SK-N-SH treated with all-trans-retinoic acid at 6 μM for 48 hours (cell line): ENCODE measurements at regions not wholly inside any gene's neighbourhood (a gene's known extent, or its start where the extent isn't known, plus 50 kb on each side); places are given as distances from the start of the nearest gene placed in this dataset.
"Not testable (repeated sequence)": the region's sequence is repeated elsewhere in the genome, so short reads cannot be mapped to it uniquely, and the experiment has no call there.

Experiments used
- ATAC-seq: fragments of 200-7000 bp; cut with Tn5 transposase; 3 replicates; pipeline ENCODE4 v1.9.1; 2020; ENCODE audit warnings: mild to moderate bottlenecking, moderate library complexity
- ARNTL ChIP-seq: fragments of 450-650 bp; formaldehyde crosslinking; IDR thresholded peaks from 2 replicates; pipeline ENCODE4 v1.5.0; 2020; ENCODE audit warnings: low read depth, mild to moderate bottlenecking, moderate library complexity, borderline replicate concordance
- BACH2 ChIP-seq: fragments of 250-450 bp; sonication (Bioruptor Pico); IDR thresholded peaks from 2 replicates; pipeline ENCODE4 v1.9.0; 2021; ENCODE audit warnings: mild to moderate bottlenecking, borderline replicate concordance
- CREB5 ChIP-seq: fragments of 250-450 bp; sonication (Bioruptor Pico); IDR thresholded peaks from 2 replicates; pipeline ENCODE4 v1.5.1; 2020; ENCODE audit warnings: low read depth, mild to moderate bottlenecking, moderate library complexity
- CSDC2 ChIP-seq: fragments of 250-450 bp; sonication (Bioruptor Pico); IDR thresholded peaks from 2 replicates; pipeline ENCODE4 v1.5.0; 2020; ENCODE audit warnings: mild to moderate bottlenecking, moderate library complexity
- ESRRG ChIP-seq: fragments of 250-450 bp; sonication (Bioruptor Pico); IDR thresholded peaks from 2 replicates; pipeline ENCODE4 v1.6.1; 2021; ENCODE audit warnings: mild to moderate bottlenecking
- GLIS3 ChIP-seq: fragments of 250-450 bp; sonication (Bioruptor Pico); IDR thresholded peaks from 2 replicates; pipeline ENCODE4 v1.5.0; 2020; ENCODE audit warnings: mild to moderate bottlenecking, moderate library complexity
- ISL1 ChIP-seq: fragments of 250-450 bp; sonication (Bioruptor Pico); IDR thresholded peaks from 2 replicates; pipeline ENCODE4 v2.1.2; 2022; ENCODE audit warnings: mild to moderate bottlenecking, moderate library complexity
- OSR1 ChIP-seq: fragments of 250-450 bp; sonication (Bioruptor Pico); IDR thresholded peaks from 2 replicates; pipeline ENCODE4 v1.8.0; 2022; ENCODE audit warnings: moderate library complexity, mild to moderate bottlenecking, inconsistent platforms
- POU6F1 ChIP-seq: fragments of 250-450 bp; sonication (Bioruptor Pico); IDR thresholded peaks from 2 replicates; pipeline ENCODE4 v1.8.0; 2021; ENCODE audit warnings: low read depth, mild to moderate bottlenecking, moderate library complexity, borderline replicate concordance
- PPARA ChIP-seq: fragments of 250-450 bp; sonication (Bioruptor Pico); IDR thresholded peaks from 2 replicates; pipeline ENCODE4 v1.5.0; 2020; ENCODE audit warnings: mild to moderate bottlenecking, borderline replicate concordance
- RARB ChIP-seq: fragments of 250-450 bp; sonication (Bioruptor Pico); IDR thresholded peaks from 2 replicates; pipeline ENCODE4 v1.8.0; 2021; ENCODE audit warnings: mild to moderate bottlenecking, moderate library complexity
- SNAI2 ChIP-seq: fragments of 250-450 bp; sonication (Bioruptor Pico); IDR thresholded peaks from 2 replicates; pipeline ENCODE4 v1.5.0; 2020; ENCODE audit warnings: mild to moderate bottlenecking, moderate library complexity
- TCF4 ChIP-seq: fragments of 250-450 bp; sonication (Bioruptor Pico); IDR thresholded peaks from 2 replicates; pipeline ENCODE4 v1.8.0; 2021; ENCODE audit warnings: mild to moderate bottlenecking, moderate library complexity, borderline replicate concordance
- TOX ChIP-seq: fragments of 250-450 bp; sonication (Bioruptor Pico); IDR thresholded peaks from 2 replicates; pipeline ENCODE4 v1.8.0; 2021; ENCODE audit warnings: mild to moderate bottlenecking, moderate library complexity, borderline replicate concordance
- TSHZ2 ChIP-seq: fragments of 250-450 bp; sonication (Bioruptor Pico); IDR thresholded peaks from 2 replicates; pipeline ENCODE4 v1.5.0; 2020; ENCODE audit warnings: mild to moderate bottlenecking, moderate library complexity
- ZC3H10 ChIP-seq: fragments of 250-450 bp; sonication (Bioruptor Pico); IDR thresholded peaks from 2 replicates; pipeline ENCODE4 v1.5.1; 2021; ENCODE audit warnings: mild to moderate bottlenecking, moderate library complexity
- ZFP3 ChIP-seq: fragments of 250-450 bp; sonication (Bioruptor Pico); IDR thresholded peaks from 2 replicates; pipeline ENCODE4 v1.5.0; 2020; ENCODE audit warnings: mild to moderate bottlenecking, moderate library complexity
- ZFP30 ChIP-seq: fragments of 450-650 bp; formaldehyde crosslinking; IDR thresholded peaks from 2 replicates; pipeline ENCODE4 v1.5.0; 2022; ENCODE audit warnings: mild to moderate bottlenecking, moderate library complexity
- ZNF565 ChIP-seq: fragments of 450-650 bp; formaldehyde crosslinking; conservative IDR thresholded peaks from 2 replicates; pipeline ENCODE4 v1.5.0; 2020; ENCODE audit warnings: low read depth, mild to moderate bottlenecking, moderate library complexity
- ZNF70 ChIP-seq: fragments of 450-650 bp; formaldehyde crosslinking; IDR thresholded peaks from 2 replicates; pipeline ENCODE4 v1.5.0; 2020; ENCODE audit warnings: mild to moderate bottlenecking, moderate library complexity
- ZNF8 ChIP-seq: fragments of 450-650 bp; formaldehyde crosslinking; IDR thresholded peaks from 2 replicates; pipeline ENCODE4 v1.5.0; 2020; ENCODE audit warnings: mild to moderate bottlenecking, moderate library complexity
- TF ChIP-seq, protein P1 (sequence below): fragments of 250-450 bp; sonication (Bioruptor Pico); IDR thresholded peaks from 2 replicates; pipeline ENCODE4 v1.5.1; 2021; ENCODE audit warnings: mild to moderate bottlenecking, moderate library complexity
- TF ChIP-seq, protein P2 (sequence below): fragments of 250-450 bp; sonication (Bioruptor Pico); IDR thresholded peaks from 2 replicates; pipeline ENCODE4 v1.8.0; 2020; ENCODE audit warnings: mild to moderate bottlenecking, moderate library complexity, borderline replicate concordance

DNA sequence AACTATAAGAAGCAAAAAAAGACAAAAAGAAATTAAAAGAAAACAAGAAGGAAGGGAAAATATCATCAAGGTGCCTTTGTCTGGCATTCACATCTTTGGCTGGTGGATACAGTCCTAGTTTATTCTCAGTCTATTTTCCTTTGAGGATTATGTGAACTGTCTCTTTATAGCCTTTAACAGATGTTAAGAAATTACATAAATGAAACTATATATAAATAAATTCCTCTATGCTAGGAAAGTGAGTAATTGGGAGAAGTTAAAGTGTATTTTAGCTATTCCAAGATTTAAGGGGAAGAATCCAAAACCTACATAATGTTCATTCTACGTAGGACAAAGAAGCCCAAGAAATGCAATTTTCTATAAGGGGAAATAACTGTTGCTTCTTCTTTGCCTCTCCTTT is 316.3 kb downstream of the ADAMTS20 start:
- ATAC-seq = no peak
- TF ChIP-seq GLIS3 (CRISPR knock-in tag) (no peak), ARNTL (no peak), OSR1 (no peak), TOX (CRISPR knock-in tag) (no peak), PPARA (CRISPR knock-in tag) (no peak)

DNA sequence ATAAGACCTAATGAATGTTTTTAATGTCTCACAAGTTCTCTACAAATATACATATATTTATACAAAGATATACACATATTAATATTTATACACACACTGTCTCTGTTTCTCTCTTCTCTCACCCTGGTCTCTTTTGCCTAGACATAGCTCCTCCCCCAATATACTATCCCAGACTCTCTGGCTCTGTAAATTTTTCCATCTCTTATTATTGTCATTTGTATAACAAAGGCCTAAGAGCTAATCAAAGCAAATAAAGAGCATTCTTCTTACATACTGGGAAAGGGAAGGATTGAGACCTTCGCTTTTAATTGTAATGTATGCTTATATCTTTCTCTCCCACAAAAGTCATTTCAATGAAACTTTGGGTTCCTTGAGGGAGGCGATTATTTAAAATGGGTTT is 318.1 kb downstream of the ADAMTS20 start:
- TF ChIP-seq ZFP3 (CRISPR knock-in tag) (no peak), PPARA (CRISPR knock-in tag) (no peak), ZFP30 (CRISPR knock-in tag) (no peak), CSDC2 (no peak), OSR1 (no peak), ARNTL (no peak), ZNF565 (CRISPR knock-in tag) (no peak), ZC3H10 (CRISPR knock-in tag) (no peak)
- TF ChIP-seq, protein P1, sequence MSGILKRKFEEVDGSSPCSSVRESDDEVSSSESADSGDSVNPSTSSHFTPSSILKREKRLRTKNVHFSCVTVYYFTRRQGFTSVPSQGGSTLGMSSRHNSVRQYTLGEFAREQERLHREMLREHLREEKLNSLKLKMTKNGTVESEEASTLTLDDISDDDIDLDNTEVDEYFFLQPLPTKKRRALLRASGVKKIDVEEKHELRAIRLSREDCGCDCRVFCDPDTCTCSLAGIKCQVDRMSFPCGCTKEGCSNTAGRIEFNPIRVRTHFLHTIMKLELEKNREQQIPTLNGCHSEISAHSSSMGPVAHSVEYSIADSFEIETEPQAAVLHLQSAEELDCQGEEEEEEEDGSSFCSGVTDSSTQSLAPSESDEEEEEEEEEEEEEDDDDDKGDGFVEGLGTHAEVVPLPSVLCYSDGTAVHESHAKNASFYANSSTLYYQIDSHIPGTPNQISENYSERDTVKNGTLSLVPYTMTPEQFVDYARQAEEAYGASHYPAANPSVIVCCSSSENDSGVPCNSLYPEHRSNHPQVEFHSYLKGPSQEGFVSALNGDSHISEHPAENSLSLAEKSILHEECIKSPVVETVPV = no peak
- no peak for ATAC-seq

DNA sequence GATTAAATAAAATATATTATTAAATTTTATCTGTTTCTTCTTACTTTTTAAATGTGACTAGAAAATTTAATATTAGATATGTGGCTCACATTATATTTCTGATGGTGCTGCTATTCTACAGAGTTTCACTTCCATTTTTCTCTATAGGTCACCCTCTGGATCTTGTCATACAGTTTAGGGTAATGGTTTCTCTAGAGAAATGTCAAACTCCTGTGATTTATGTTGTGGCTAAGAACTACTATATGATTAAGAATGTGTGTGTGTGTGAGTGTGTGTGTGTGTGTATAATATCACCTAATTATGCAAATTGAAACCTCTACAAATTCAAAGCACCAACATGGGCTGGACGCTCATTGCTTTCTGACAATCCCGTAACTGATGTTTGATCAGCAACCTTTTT is 325.9 kb downstream of the ADAMTS20 start:
- no peak for TF ChIP-seq ISL1
- TF ChIP-seq GLIS3 (CRISPR knock-in tag) = no peak
- no peak for TF ChIP-seq ZFP30 (CRISPR knock-in tag)
- TF ChIP-seq, protein P2, sequence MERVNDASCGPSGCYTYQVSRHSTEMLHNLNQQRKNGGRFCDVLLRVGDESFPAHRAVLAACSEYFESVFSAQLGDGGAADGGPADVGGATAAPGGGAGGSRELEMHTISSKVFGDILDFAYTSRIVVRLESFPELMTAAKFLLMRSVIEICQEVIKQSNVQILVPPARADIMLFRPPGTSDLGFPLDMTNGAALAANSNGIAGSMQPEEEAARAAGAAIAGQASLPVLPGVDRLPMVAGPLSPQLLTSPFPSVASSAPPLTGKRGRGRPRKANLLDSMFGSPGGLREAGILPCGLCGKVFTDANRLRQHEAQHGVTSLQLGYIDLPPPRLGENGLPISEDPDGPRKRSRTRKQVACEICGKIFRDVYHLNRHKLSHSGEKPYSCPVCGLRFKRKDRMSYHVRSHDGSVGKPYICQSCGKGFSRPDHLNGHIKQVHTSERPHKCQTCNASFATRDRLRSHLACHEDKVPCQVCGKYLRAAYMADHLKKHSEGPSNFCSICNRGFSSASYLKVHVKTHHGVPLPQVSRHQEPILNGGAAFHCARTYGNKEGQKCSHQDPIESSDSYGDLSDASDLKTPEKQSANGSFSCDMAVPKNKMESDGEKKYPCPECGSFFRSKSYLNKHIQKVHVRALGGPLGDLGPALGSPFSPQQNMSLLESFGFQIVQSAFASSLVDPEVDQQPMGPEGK (CRISPR knock-in tag) = no peak
- TF ChIP-seq ZNF565 (CRISPR knock-in tag) = no peak
- no peak for TF ChIP-seq ESRRG
- TF ChIP-seq SNAI2 (CRISPR knock-in tag) = no peak
- TF ChIP-seq ZNF70 (CRISPR knock-in tag) = no peak
- no peak for TF ChIP-seq CSDC2
- TF ChIP-seq CREB5 (CRISPR knock-in tag) = no peak
- no peak for TF ChIP-seq TSHZ2
- no peak for TF ChIP-seq TOX (CRISPR knock-in tag)
- TF ChIP-seq POU6F1 (CRISPR knock-in tag) = no peak
- no peak for TF ChIP-seq RARB
- no peak for TF ChIP-seq PPARA (CRISPR knock-in tag)
- TF ChIP-seq OSR1 = no peak
- TF ChIP-seq ZNF8 = no peak
- TF ChIP-seq TCF4 (CRISPR knock-in tag) = no peak
- TF ChIP-seq ARNTL = no peak
- TF ChIP-seq BACH2 = no peak

GRCh38 chr12:43224190-43224805 is 327.7 kb downstream of the ADAMTS20 start:
- ATAC-seq = not testable (repeated sequence)

More for the DNA sequence above, 325.9 kb downstream of the ADAMTS20 start:
- ATAC-seq = no peak
